DOHH2 (cell line): ENCODE measurements at regions not wholly inside any gene's neighbourhood (a gene's known extent, or its start where the extent isn't known, plus 50 kb on each side); places are given as distances from the start of the nearest gene placed in this dataset.

Experiments used
- CTCF ChIP-seq: fragments of 200-600 bp; sonication (generic); IDR thresholded peaks from one replicate; pipeline ENCODE4 v1.5.1; 2014; ENCODE audit warnings: antibody characterized with exemption, mild to moderate bottlenecking, low read depth, low read length; ENCODE audit not compliant: poor library complexity, severe bottlenecking
- EZH2phosphoT487 ChIP-seq: fragments of 200-600 bp; sonication (generic); IDR thresholded peaks from 2 replicates; pipeline ENCODE4 v1.6.1; 2017; ENCODE audit warnings: borderline replicate concordance, mild to moderate bottlenecking, antibody characterized with exemption, low read length, moderate library complexity, mixed read lengths

DNA sequence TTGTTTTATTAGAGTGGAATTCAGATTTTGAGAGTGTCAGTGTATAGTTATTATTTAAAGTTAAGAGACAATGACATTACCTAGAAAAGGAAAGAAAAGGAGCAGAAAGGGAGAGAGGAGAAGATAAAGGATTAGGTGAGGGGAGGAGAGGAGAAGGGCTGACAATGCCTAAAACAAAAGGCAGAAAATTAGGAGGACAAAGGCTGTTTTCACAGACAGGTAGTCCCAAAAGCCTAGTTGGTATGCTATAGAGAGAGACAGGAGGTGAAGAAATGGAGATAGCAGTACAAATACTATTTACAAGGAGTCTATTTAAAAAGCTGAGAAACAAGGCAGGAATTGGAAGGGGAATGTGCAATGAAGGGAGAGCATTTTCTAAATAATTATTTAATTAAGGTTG lies 409.4 kb upstream of the ADGRB3 start:
- TF ChIP-seq CTCF: no peak
- TF ChIP-seq EZH2phosphoT487: no peak
